ENCODE measurements at regions not wholly inside any gene's neighbourhood (a gene's known extent, or its start where the extent isn't known, plus 50 kb on each side); places are given as distances from the start of the nearest gene placed in this dataset.
"Not testable (repeated sequence)": the region's sequence is repeated elsewhere in the genome, so short reads cannot be mapped to it uniquely, and the experiment has no call there.

DNA sequence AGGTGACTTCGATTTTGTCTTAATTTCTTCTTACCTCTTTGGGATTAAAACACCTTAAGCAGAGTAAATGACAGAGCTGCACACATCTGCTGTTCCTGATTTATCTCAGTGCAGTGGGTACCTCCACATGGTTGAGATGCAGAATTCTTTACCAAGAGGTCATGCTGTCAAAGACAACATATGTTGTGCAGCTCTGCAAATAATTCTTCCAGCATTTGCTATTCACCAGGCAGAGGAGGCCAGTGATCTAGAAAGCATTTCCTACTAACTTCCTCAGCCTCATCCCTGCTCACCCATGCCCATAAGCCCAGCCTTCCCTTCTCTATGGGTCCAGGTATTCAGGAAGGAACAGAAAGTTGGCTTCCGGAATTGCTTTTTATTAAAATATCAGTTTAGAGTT, 109.3 kb downstream of the THBS2 start:
- no peak for DNase-seq (ENCODE audit: low read depth, low spot score)

- no peak for DNase-seq (ENCODE audit: low read depth, low spot score)
These were observed 111.2 kb downstream of the THBS2 start for GRCh38 chr6:169142538-169142844.

DNA sequence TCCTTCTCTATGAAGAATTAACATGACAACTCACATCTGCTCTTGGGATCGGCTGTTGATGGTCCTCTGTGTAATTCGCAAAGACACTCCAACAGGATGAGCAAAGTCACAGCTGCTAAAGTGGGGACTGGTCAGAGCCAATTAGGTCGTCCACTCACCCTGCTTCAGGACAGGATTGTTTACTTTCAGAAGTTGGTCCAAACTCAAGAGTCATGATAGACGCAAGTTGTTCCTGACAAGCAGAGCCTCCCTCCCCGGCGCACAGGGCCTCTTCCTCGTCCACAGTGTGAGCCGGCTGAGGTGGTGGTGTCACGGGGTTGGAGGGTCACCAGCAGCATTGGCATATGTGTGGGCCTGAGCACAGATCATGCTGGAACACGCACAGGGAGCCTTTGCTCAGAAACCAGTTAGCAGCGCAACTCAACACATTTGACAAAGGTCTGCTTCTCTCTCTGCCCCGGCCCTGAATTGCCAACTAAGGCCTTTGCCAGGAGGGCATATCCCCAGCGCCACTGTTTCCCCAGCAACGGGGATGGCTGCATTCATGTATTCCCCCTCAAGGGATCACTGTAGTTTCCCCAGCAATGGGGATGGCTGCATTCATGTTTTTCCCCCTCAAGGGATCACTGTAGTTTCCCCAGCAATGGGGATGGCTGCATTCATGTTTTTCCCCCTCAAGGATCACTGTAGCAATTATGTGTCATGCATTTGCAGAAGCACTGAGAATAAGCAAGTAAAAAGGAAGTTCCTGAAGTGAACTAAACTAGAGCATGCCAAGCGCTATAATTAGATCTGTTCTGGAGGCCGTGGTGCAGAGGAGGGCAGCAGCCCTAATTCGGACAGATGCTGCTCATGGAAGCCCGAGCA, 111.7 kb downstream of the THBS2 start:
- DNase-seq (ENCODE audit: low read depth, low spot score), result no peak

GRCh38 chr6:169140986-169141495, 112.6 kb downstream of the THBS2 start:
- DNase-seq (ENCODE audit: low read depth, low spot score), result no peak

DNA sequence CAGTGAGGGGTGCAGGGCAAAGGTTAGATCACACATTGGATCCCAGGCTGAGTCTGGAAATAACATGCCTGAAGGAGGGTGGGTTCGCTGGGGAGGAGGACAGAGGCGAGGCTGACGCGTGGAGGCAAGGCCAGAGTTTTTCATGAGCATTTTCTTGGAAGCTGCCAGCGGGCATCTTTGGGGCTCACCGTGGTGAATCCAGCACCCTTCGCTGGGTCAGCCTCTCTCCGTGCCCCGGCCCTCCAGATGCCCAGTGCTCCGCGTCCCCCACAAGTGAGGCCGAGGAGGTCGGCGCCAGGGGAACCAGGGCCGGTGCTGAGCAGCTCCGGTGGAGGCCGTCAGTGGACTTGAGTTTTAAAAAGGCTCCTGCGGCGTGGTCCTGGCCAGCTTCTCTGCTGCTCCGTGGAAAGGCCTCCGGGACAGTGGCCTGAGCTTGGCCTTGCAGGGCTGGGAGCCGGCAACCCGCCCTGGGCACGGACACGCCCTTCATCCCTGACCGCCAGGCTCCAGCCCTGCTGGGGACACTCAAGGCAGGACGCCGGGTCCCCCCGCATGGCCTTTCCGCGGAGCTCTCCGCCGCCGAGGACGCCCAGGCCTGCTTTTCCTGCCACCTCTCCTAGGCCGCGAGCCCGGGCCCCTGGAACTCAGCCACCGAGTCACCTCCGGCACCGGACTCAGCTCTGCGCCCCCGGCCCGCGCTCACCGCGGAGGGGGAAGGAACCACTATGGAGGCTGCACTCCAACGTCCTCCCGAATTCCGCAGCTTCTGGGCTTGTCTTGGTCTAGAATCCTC, 114.3 kb downstream of the THBS2 start:
- DNase-seq (ENCODE audit: low read depth, low spot score), result no peak

- no peak for DNase-seq (ENCODE audit: low read depth, low spot score)
These were observed 121.2 kb downstream of the THBS2 start for GRCh38 chr6:169132352-169132940.

- DNase-seq (ENCODE audit: low read depth, low spot score), result no peak
These were observed 122.3 kb downstream of the THBS2 start for GRCh38 chr6:169131390-169131789.

GRCh38 chr6:169130113-169130512, 123.5 kb downstream of the THBS2 start:
- no peak for DNase-seq (ENCODE audit: low read depth, low spot score)

DNA sequence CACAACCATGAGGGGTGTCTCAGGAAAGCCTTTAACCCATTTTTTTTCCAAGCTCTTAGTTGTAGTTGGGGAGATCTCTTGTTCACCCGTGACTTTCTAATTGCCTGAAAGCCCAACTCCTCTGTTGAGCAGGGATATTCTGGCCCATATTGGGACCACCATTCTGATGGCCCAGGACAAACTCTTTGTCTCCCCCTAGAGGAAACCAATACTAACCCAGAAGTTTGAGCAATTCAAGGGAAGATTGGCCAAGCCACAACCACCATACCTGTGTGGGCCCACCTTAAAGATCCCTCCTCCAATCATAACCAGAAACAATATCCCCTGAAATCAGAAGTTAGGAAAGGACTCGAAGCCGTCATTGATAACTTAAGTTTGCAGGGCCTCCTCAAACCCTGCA, 132.6 kb downstream of the THBS2 start:
- DNase-seq (ENCODE audit: low read depth, low spot score), result no peak

- DNase-seq (ENCODE audit: low read depth, low spot score), result no peak
These were observed 134.0 kb downstream of the THBS2 start for GRCh38 chr6:169119669-169120068.

DNA sequence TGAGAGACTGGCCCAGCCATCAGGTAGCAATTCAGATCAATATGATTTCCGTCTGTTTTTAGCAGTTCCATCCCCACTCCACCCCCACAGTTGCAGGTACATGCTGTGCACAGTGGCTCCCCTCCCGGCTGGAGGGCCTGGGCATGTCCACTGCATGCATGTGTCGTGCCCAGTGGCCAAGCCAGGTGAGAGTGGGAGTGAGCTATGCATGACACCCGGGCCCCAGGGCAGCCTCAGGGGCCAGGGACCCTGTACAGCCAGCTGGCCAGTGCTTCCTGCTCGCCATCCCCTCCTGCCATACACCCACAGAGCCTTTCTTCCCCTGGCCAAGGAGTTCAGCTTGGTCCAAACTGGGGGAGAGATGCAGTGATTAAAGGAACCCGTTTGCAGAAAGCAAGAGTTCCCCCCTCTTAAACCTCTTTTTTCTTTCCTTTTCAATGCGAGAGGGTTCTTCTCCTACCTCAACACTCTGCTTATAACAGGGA, 135.3 kb downstream of the THBS2 start:
- DNase-seq (ENCODE audit: low read depth, low spot score), result no peak

GRCh38 chr6:169117663-169118062, 136.0 kb downstream of the THBS2 start:
- DNase-seq (ENCODE audit: low read depth, low spot score), result no peak

DNA sequence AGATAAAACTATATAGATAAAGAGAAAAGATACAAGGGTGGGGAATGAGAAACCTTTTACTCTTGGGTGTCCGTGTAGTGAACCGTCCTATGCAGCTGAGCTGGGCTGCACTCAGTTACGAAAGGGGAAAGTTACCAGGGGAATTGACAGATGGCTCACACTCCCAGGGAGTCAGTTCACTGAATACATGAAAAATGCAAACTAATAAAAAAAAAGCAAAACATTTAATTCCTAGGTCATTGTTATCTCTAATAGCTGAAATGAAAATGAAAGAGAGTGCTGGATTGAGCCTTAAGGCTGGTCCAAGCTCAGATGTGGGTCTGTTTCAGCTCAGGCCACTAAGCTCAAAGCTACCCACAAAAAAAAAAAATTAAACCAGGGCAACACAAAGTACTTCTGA, 138.0 kb downstream of the THBS2 start:
- DNase-seq (ENCODE audit: low read depth, low spot score), result no peak

GRCh38 chr6:169114632-169115031, 139.0 kb downstream of the THBS2 start:
- not testable (repeated sequence) for DNase-seq (ENCODE audit: low read depth, low spot score)

- DNase-seq (ENCODE audit: low read depth, low spot score), result no peak
These were observed 140.9 kb downstream of the THBS2 start for GRCh38 chr6:169112483-169113320.

DNA sequence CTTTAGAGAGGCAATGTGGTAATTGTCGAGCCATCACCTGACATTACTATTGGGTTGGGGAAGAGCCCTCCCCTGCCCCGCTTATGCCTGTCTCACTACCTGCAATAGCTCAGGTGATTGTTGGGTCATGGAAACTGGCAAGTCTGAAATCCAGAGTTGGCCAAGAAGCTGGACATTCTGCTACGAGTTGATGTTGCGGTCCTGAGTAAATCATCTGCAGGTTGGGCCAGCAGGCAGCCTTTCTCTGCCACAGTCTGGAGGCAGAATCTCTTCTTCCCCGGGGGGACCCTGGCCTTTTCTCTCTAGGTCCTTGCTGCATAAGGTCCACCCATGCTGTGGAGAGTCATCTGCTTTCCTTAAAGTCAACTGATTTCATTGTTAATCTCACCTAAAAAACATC, 142.4 kb downstream of the THBS2 start:
- no peak for DNase-seq (ENCODE audit: low read depth, low spot score)

DNA sequence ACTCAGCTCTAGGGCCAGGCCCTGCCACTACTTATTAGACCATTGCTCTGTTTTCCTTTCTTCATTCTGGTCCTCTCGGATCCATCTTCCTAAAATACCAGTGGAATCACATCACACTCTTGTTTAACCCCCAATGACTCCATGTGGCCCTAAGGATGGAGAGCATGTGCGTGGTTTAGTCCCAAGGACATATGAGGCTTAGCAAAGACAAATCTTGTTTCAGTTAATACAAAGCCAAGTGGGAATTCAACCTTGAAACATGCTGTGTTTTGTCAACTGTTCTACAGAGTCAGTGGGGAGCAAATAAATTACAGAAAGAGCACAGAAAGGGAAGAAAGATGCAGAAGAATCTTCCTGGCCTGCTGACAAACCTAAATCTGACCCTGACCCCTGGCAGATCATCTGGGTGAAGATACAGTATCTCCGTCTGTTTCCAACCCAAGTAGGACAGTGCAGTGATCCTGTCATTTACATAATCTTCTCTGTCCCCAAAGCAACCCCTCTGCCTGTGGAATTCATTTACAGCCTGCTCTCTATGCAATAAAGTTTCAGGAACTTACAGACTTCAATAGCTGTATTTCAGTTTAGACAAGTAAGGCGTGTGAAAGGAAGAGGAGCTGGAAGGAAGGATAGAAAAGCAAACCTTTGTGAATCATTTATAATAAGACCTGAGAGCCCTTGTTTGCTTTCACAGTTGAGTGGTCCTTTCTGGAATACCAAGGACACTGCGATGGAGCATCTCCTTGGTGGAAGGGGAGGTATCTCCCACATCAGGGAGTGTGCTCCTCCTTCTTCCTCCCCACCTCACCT, 144.0 kb downstream of the THBS2 start:
- no peak for DNase-seq (ENCODE audit: low read depth, low spot score)

GRCh38 chr6:169108753-169109152, 144.9 kb downstream of the THBS2 start:
- no peak for DNase-seq (ENCODE audit: low read depth, low spot score)

GRCh38 chr6:169106176-169106575, 147.5 kb downstream of the THBS2 start:
- no peak for DNase-seq (ENCODE audit: low read depth, low spot score)

DNA sequence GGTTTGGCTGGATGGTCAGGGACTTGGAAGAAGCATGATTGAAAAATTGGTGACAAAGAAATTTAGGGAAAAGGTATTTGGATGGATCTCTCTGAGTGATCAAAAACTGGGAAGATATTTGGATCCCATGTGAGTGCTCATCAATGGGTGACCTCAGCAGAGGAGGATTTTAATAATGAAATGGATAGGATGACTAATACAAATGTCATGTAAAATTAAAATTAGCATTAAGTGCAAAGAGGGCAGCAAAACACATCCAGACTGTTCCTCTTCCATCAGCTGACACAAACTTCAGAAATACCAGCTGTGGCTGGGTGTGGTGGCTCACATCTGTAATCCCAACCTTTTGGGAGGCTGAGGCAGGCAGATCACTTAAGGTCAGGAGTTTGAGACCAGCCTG, 151.7 kb downstream of the THBS2 start:
- no peak for DNase-seq (ENCODE audit: low read depth, low spot score)

Measured in smooth muscle cell of the brain vasculature (primary cell).